ENCODE measurements at regions not wholly inside any gene's neighbourhood (a gene's known extent, or its start where the extent isn't known, plus 50 kb on each side); places are given as distances from the start of the nearest gene placed in this dataset.

- TF ChIP-seq CTCF (IDR thresholded peaks at IDR 0.05) = no peak
- no peak for TF ChIP-seq POLR2A (IDR thresholded peaks at IDR 0.05)
These were observed 443.5 kb downstream of the XIRP2 start for GRCh38 chr2:167331636-167332232.
